ENCODE measurements at regions not wholly inside any gene's neighbourhood (a gene's known extent, or its start where the extent isn't known, plus 50 kb on each side); places are given as distances from the start of the nearest gene placed in this dataset.
A peak's percentile ranks its signal among the peaks of the same experiment; 100 is the strongest.

GRCh38 chr2:120654381-120655134, 81.1 kb upstream of the GLI2 start:
- DNase-seq (ENCODE audit: low read depth in 4 of 6, low spot score in 6 of 6) = peak in 2 of 6 donors; percentile 65 to 75
- 13% methylated on average over 54 of the region's 54 CpGs for whole genome bisulfite sequencing (ENCODE audit: insufficient coverage)
- peaks cover 33% of the 10 kb centered on the region for H3K4me1 ChIP-seq (ENCODE audit: control insufficient read depth, insufficient read depth, low read length)
- H3K36me3 ChIP-seq (ENCODE audit: control insufficient read depth, insufficient read depth, low read length) = no peaks in the 10 kb centered on the region
- peaks cover 15% of the 10 kb centered on the region for H3K27me3 ChIP-seq (ENCODE audit: control insufficient read depth, insufficient read depth, low read length)
- H3K9me3 ChIP-seq (ENCODE audit: control insufficient read depth, insufficient read depth, low read length) = peaks cover 4% of the 10 kb centered on the region
- H3K4me3 ChIP-seq (ENCODE audit: low read depth, low read length) = no peak overlapping the region
- no peak overlapping the region for H3K27ac ChIP-seq (ENCODE audit: low read depth, low read length)

GRCh38 chr2:120656273-120656950, 79.3 kb upstream of the GLI2 start:
- Histone ChIP-seq H3K27ac (ENCODE audit: low read depth, low read length) (no peak overlapping the region), H3K9me3 (ENCODE audit: control insufficient read depth, insufficient read depth, low read length) (no peaks in the 10 kb centered on the region), H3K27me3 (ENCODE audit: control insufficient read depth, insufficient read depth, low read length) (peaks cover 20% of the 10 kb centered on the region), H3K4me1 (ENCODE audit: control insufficient read depth, insufficient read depth, low read length) (peaks cover 48% of the 10 kb centered on the region), H3K36me3 (ENCODE audit: control insufficient read depth, insufficient read depth, low read length) (no peaks in the 10 kb centered on the region), H3K4me3 (ENCODE audit: low read depth, low read length) (no peak overlapping the region)
- WGBS (ENCODE audit: insufficient coverage) = 35% methylated on average over 8 of the region's 19 CpGs
- peak in 2 of 6 donors; percentile 79 to 85 for DNase-seq (ENCODE audit: low read depth in 4 of 6, low spot score in 6 of 6)

- DNase-seq (ENCODE audit: low read depth in 4 of 6, low spot score in 6 of 6) = no peak
- no peaks in the 10 kb centered on the region for H3K36me3 ChIP-seq (ENCODE audit: control insufficient read depth, insufficient read depth, low read length)
- H3K4me3 ChIP-seq (ENCODE audit: low read depth, low read length) = no peak overlapping the region
- H3K27me3 ChIP-seq (ENCODE audit: control insufficient read depth, insufficient read depth, low read length) = peaks cover 22% of the 10 kb centered on the region
- no peaks in the 10 kb centered on the region for H3K9me3 ChIP-seq (ENCODE audit: control insufficient read depth, insufficient read depth, low read length)
- WGBS (ENCODE audit: insufficient coverage) = 63% methylated on average over 4 of the region's 7 CpGs
- no peak overlapping the region for H3K27ac ChIP-seq (ENCODE audit: low read depth, low read length)
- H3K4me1 ChIP-seq (ENCODE audit: control insufficient read depth, insufficient read depth, low read length) = peaks cover 58% of the 10 kb centered on the region
Measured at GRCh38 chr2:120658042-120658769, 77.5 kb upstream of the GLI2 start.

GRCh38 chr2:120658770-120659158, 76.9 kb upstream of the GLI2 start:
- WGBS (ENCODE audit: insufficient coverage) = 49% methylated on average over 2 of the region's 2 CpGs
- peaks cover 58% of the 10 kb centered on the region for H3K4me1 ChIP-seq (ENCODE audit: control insufficient read depth, insufficient read depth, low read length)
- no peak for DNase-seq (ENCODE audit: low read depth in 4 of 6, low spot score in 6 of 6)
- no peak overlapping the region for H3K4me3 ChIP-seq (ENCODE audit: low read depth, low read length)
- no peak overlapping the region for H3K27ac ChIP-seq (ENCODE audit: low read depth, low read length)
- H3K36me3 ChIP-seq (ENCODE audit: control insufficient read depth, insufficient read depth, low read length) = no peaks in the 10 kb centered on the region
- H3K9me3 ChIP-seq (ENCODE audit: control insufficient read depth, insufficient read depth, low read length) = no peaks in the 10 kb centered on the region
- H3K27me3 ChIP-seq (ENCODE audit: control insufficient read depth, insufficient read depth, low read length) = peaks cover 20% of the 10 kb centered on the region

- Histone ChIP-seq H3K27ac (ENCODE audit: low read depth, low read length) (no peak overlapping the region), H3K4me1 (ENCODE audit: control insufficient read depth, insufficient read depth, low read length) (peaks cover 51% of the 10 kb centered on the region)
- WGBS (ENCODE audit: insufficient coverage) = 65% methylated on average over 8 of the region's 10 CpGs
Measured at GRCh38 chr2:120659275-120659977, 76.2 kb upstream of the GLI2 start.

GRCh38 chr2:120660056-120660694, 75.5 kb upstream of the GLI2 start:
- 86% methylated on average over 2 of the region's 8 CpGs for WGBS (ENCODE audit: insufficient coverage)
- DNase-seq (ENCODE audit: low read depth in 4 of 6, low spot score in 6 of 6) = no peak
- H3K36me3 ChIP-seq (ENCODE audit: control insufficient read depth, insufficient read depth, low read length) = no peaks in the 10 kb centered on the region
- no peak overlapping the region for H3K4me3 ChIP-seq (ENCODE audit: low read depth, low read length)
- no peak overlapping the region for H3K27ac ChIP-seq (ENCODE audit: low read depth, low read length)
- H3K4me1 ChIP-seq (ENCODE audit: control insufficient read depth, insufficient read depth, low read length) = peaks cover 44% of the 10 kb centered on the region
- H3K9me3 ChIP-seq (ENCODE audit: control insufficient read depth, insufficient read depth, low read length) = peaks cover 2% of the 10 kb centered on the region
- peaks cover 10% of the 10 kb centered on the region for H3K27me3 ChIP-seq (ENCODE audit: control insufficient read depth, insufficient read depth, low read length)

More at GRCh38 chr2:120659275-120659977, 76.2 kb upstream of the GLI2 start:
- Histone ChIP-seq H3K36me3 (ENCODE audit: control insufficient read depth, insufficient read depth, low read length) (no peaks in the 10 kb centered on the region), H3K27me3 (ENCODE audit: control insufficient read depth, insufficient read depth, low read length) (peaks cover 18% of the 10 kb centered on the region), H3K9me3 (ENCODE audit: control insufficient read depth, insufficient read depth, low read length) (peaks cover 2% of the 10 kb centered on the region), H3K4me3 (ENCODE audit: low read depth, low read length) (no peak overlapping the region)
- peak in 1 of 6 donors; percentile 75 for DNase-seq (ENCODE audit: low read depth in 4 of 6, low spot score in 6 of 6)

- no peak for DNase-seq (ENCODE audit: low read depth in 4 of 6, low spot score in 6 of 6)
- Histone ChIP-seq H3K27me3 (ENCODE audit: control insufficient read depth, insufficient read depth, low read length) (peaks cover 8% of the 10 kb centered on the region), H3K9me3 (ENCODE audit: control insufficient read depth, insufficient read depth, low read length) (peaks cover 2% of the 10 kb centered on the region), H3K27ac (ENCODE audit: low read depth, low read length) (no peak overlapping the region), H3K36me3 (ENCODE audit: control insufficient read depth, insufficient read depth, low read length) (no peaks in the 10 kb centered on the region), H3K4me3 (ENCODE audit: low read depth, low read length) (no peak overlapping the region), H3K4me1 (ENCODE audit: control insufficient read depth, insufficient read depth, low read length) (peaks cover 42% of the 10 kb centered on the region)
- WGBS (ENCODE audit: insufficient coverage) = 63% methylated on average over 7 of the region's 11 CpGs
Measured at GRCh38 chr2:120660771-120661459, 74.8 kb upstream of the GLI2 start.

- WGBS (ENCODE audit: insufficient coverage) = 3% methylated on average over 8 of the region's 16 CpGs
- peak in 5 of 6 donors; percentile 65 to 95 (median 75) for DNase-seq (ENCODE audit: low read depth in 4 of 6, low spot score in 6 of 6)
Measured at GRCh38 chr2:120661551-120661950, 74.1 kb upstream of the GLI2 start.

More at GRCh38 chr2:120661551-120661950, 74.1 kb upstream of the GLI2 start:
- Histone ChIP-seq H3K36me3 (ENCODE audit: control insufficient read depth, insufficient read depth, low read length) (no peaks in the 10 kb centered on the region), H3K4me1 (ENCODE audit: control insufficient read depth, insufficient read depth, low read length) (peaks cover 35% of the 10 kb centered on the region), H3K4me3 (ENCODE audit: low read depth, low read length) (no peak overlapping the region), H3K9me3 (ENCODE audit: control insufficient read depth, insufficient read depth, low read length) (peaks cover 5% of the 10 kb centered on the region), H3K27me3 (ENCODE audit: control insufficient read depth, insufficient read depth, low read length) (peaks cover 8% of the 10 kb centered on the region), H3K27ac (ENCODE audit: low read depth, low read length) (no peak overlapping the region)

Measured in spinal cord (tissue), 9 donors.